ENCODE measurements at regions not wholly inside any gene's neighbourhood (a gene's known extent, or its start where the extent isn't known, plus 50 kb on each side); places are given as distances from the start of the nearest gene placed in this dataset.
A peak's percentile ranks its signal among the peaks of the same experiment; 100 is the strongest.
"Not testable (repeated sequence)": the region's sequence is repeated elsewhere in the genome, so short reads cannot be mapped to it uniquely, and the experiment has no call there.

- no peak for DNase-seq (ENCODE audit: low read depth in 2 of 2)
These were observed 50.8 kb upstream of the MBOAT1 start for GRCh38 chr6:20263059-20263458.

GRCh38 chr6:20265842-20266241, 53.6 kb upstream of the MBOAT1 start:
- no peak for DNase-seq (ENCODE audit: low read depth in 2 of 2)

GRCh38 chr6:20266851-20267608, 54.8 kb upstream of the MBOAT1 start:
- DNase-seq (ENCODE audit: low read depth in 2 of 2) = no peak

GRCh38 chr6:20269181-20269580, 56.9 kb upstream of the MBOAT1 start:
- no peak for DNase-seq (ENCODE audit: low read depth in 2 of 2)

GRCh38 chr6:20271818-20272217, 59.5 kb upstream of the MBOAT1 start:
- no peak for DNase-seq (ENCODE audit: low read depth in 2 of 2)

- DNase-seq (ENCODE audit: low read depth in 2 of 2) = no peak
These were observed 61.9 kb upstream of the MBOAT1 start for GRCh38 chr6:20274137-20274536.

- not testable (repeated sequence) for DNase-seq (ENCODE audit: low read depth in 2 of 2)
These were observed 63.6 kb upstream of the MBOAT1 start for GRCh38 chr6:20275837-20276236.

GRCh38 chr6:20277724-20278123, 65.5 kb upstream of the MBOAT1 start:
- not testable (repeated sequence) for DNase-seq (ENCODE audit: low read depth in 2 of 2)

GRCh38 chr6:20279051-20279450, 66.8 kb upstream of the MBOAT1 start:
- DNase-seq (ENCODE audit: low read depth in 2 of 2) = no peak

GRCh38 chr6:20279608-20280287, 67.5 kb upstream of the MBOAT1 start:
- no peak for DNase-seq (ENCODE audit: low read depth in 2 of 2)

GRCh38 chr6:20280288-20280621, 68.0 kb upstream of the MBOAT1 start:
- no peak for DNase-seq (ENCODE audit: low read depth in 2 of 2)

GRCh38 chr6:20284672-20285071, 72.4 kb upstream of the MBOAT1 start:
- no peak for DNase-seq (ENCODE audit: low read depth in 2 of 2)

GRCh38 chr6:20286968-20287565, 74.8 kb upstream of the MBOAT1 start:
- no peak for DNase-seq (ENCODE audit: low read depth in 2 of 2)

GRCh38 chr6:20291764-20292580, 79.7 kb upstream of the MBOAT1 start:
- DNase-seq (ENCODE audit: low read depth in 2 of 2) = peak; percentile 30 to 56

GRCh38 chr6:20292905-20293304, 80.6 kb upstream of the MBOAT1 start:
- DNase-seq (ENCODE audit: low read depth in 2 of 2) = no peak

- DNase-seq (ENCODE audit: low read depth in 2 of 2) = no peak
These were observed 89.0 kb upstream of the MBOAT1 start for GRCh38 chr6:20301256-20301655.

- no peak for DNase-seq (ENCODE audit: low read depth in 2 of 2)
These were observed 89.9 kb upstream of the MBOAT1 start for GRCh38 chr6:20302168-20302567.

GRCh38 chr6:20302702-20303251, 90.5 kb upstream of the MBOAT1 start:
- no peak for DNase-seq (ENCODE audit: low read depth in 2 of 2)

GRCh38 chr6:20306491-20306890, 94.2 kb upstream of the MBOAT1 start:
- DNase-seq (ENCODE audit: low read depth in 2 of 2) = no peak

- no peak for DNase-seq (ENCODE audit: low read depth in 2 of 2)
These were observed 92.5 kb upstream of the E2F3 start for GRCh38 chr6:20309186-20309585.

GRCh38 chr6:20310185-20310584, 91.5 kb upstream of the E2F3 start:
- DNase-seq (ENCODE audit: low read depth in 2 of 2) = no peak

GRCh38 chr6:20312606-20313005, 89.1 kb upstream of the E2F3 start:
- no peak for DNase-seq (ENCODE audit: low read depth in 2 of 2)
